NCI-H2107 treated with DMSO at 0.1 percent for 48 hours (cell line): ENCODE measurements at regions not wholly inside any gene's neighbourhood (a gene's known extent, or its start where the extent isn't known, plus 50 kb on each side); places are given as distances from the start of the nearest gene placed in this dataset.

Experiments
- DNase-seq: peaks from one replicate; lab custom pipeline; 2025; ENCODE audit not compliant: unreplicated experiment; lab: John Stamatoyannopoulos, UW

GRCh38 chr18:75810961-75811551 lies 383.6 kb upstream of the SMIM21 start:
- peak; percentile 96 for DNase-seq

- no peak for DNase-seq
These were observed 383.0 kb upstream of the SMIM21 start for GRCh38 chr18:75810516-75810915.

- DNase-seq, result no peak
These were observed 382.4 kb upstream of the SMIM21 start for GRCh38 chr18:75809926-75810255.

GRCh38 chr18:75809151-75809925 lies 381.8 kb upstream of the SMIM21 start:
- DNase-seq, result no peak

- DNase-seq, result no peak
These were observed 377.8 kb upstream of the SMIM21 start for GRCh38 chr18:75805265-75805664.

GRCh38 chr18:75802681-75803080 lies 375.2 kb upstream of the SMIM21 start:
- DNase-seq, result no peak

GRCh38 chr18:75801178-75801577 lies 373.7 kb upstream of the SMIM21 start:
- DNase-seq, result no peak

GRCh38 chr18:75800331-75800648 lies 372.8 kb upstream of the SMIM21 start:
- DNase-seq, result no peak

- no peak for DNase-seq
These were observed 372.2 kb upstream of the SMIM21 start for GRCh38 chr18:75799449-75800330.

GRCh38 chr18:75797046-75797445 lies 369.5 kb upstream of the SMIM21 start:
- no peak for DNase-seq

GRCh38 chr18:75790796-75791195 lies 363.3 kb upstream of the SMIM21 start:
- no peak for DNase-seq

- DNase-seq, result no peak
These were observed 362.6 kb upstream of the SMIM21 start for GRCh38 chr18:75790111-75790510.

- DNase-seq, result no peak
These were observed 358.3 kb upstream of the SMIM21 start for GRCh38 chr18:75785834-75786233.

- no peak for DNase-seq
These were observed 357.7 kb upstream of the SMIM21 start for GRCh38 chr18:75785206-75785605.

- DNase-seq, result peak; percentile 41
These were observed 356.9 kb upstream of the SMIM21 start for GRCh38 chr18:75784390-75784789.

GRCh38 chr18:75783566-75784281 lies 356.2 kb upstream of the SMIM21 start:
- peak; percentile 78 for DNase-seq

- no peak for DNase-seq
These were observed 355.3 kb upstream of the SMIM21 start for GRCh38 chr18:75782826-75783225.

- DNase-seq, result no peak
These were observed 354.7 kb upstream of the SMIM21 start for GRCh38 chr18:75782204-75782603.

GRCh38 chr18:75779910-75780309 lies 352.4 kb upstream of the SMIM21 start:
- no peak for DNase-seq

- no peak for DNase-seq
These were observed 351.9 kb upstream of the SMIM21 start for GRCh38 chr18:75779450-75779849.

GRCh38 chr18:75777630-75778029 lies 350.1 kb upstream of the SMIM21 start:
- no peak for DNase-seq
